Bronchial epithelial cell (primary cell): ENCODE measurements at regions not wholly inside any gene's neighbourhood (a gene's known extent, or its start where the extent isn't known, plus 50 kb on each side); places are given as distances from the start of the nearest gene placed in this dataset.
"Not testable (repeated sequence)": the region's sequence is repeated elsewhere in the genome, so short reads cannot be mapped to it uniquely, and the experiment has no call there.

ENCODE experiments used
- DNase-seq: peaks from one replicate; pipeline ENCODE4 v3.0.0-alpha.2; 2010; ENCODE audit warnings: low read depth
- FAIRE-seq: peaks from 2 replicates; lab custom pipeline; 2011; peaks lifted over from hg19 to GRCh38; lab: Jason Lieb, UNC
- H3K27me3 ChIP-seq: 2 replicates; pipeline ENCODE4 v1.5.1; 2011; ENCODE audit warnings: low read length; ENCODE audit not compliant: control insufficient read depth, insufficient read depth
- H3K36me3 ChIP-seq: 2 replicates; pipeline ENCODE4 v1.5.1; 2011; ENCODE audit warnings: low read length; ENCODE audit not compliant: control insufficient read depth, insufficient read depth
- H3K4me3 ChIP-seq: 2 replicates; pipeline ENCODE4 v1.5.1; 2011; ENCODE audit warnings: mild to moderate bottlenecking, low read depth, low read length, control low read depth
- CTCF ChIP-seq: IDR thresholded peaks from 2 replicates; pipeline ENCODE4 v1.5.1; 2011; ENCODE audit warnings: mild to moderate bottlenecking, moderate library complexity, low read length, control low read depth, inconsistent platforms; ENCODE audit not compliant: insufficient read depth, severe bottlenecking

GRCh38 chrY:11461406-11461805 lies 1239.6 kb upstream of the USP9Y start:
- peak; percentile 2 for TF ChIP-seq CTCF
- FAIRE-seq, H3K36me3 ChIP-seq, H3K27me3 ChIP-seq, H3K4me3 ChIP-seq: not testable (repeated sequence)
- DNase-seq: peak; percentile 12

GRCh38 chrY:11466778-11467177 lies 1234.3 kb upstream of the USP9Y start:
- FAIRE-seq, H3K27me3 ChIP-seq, H3K4me3 ChIP-seq, H3K36me3 ChIP-seq, DNase-seq: not testable (repeated sequence)
